B cell (primary cell): ENCODE measurements at regions not wholly inside any gene's neighbourhood (a gene's known extent, or its start where the extent isn't known, plus 50 kb on each side); places are given as distances from the start of the nearest gene placed in this dataset.

ENCODE experiments used
- EZH2 ChIP-seq: IDR thresholded peaks from 2 replicates; pipeline ENCODE4 v1.6.1; 2012; ENCODE audit warnings: borderline replicate concordance, low read depth, mild to moderate bottlenecking, moderate library complexity, low read length; ENCODE audit not compliant: insufficient read depth, poor library complexity, severe bottlenecking
- TF ChIP-seq, protein P1 (sequence below): fragments of 200-600 bp; IDR thresholded peaks from one replicate; pipeline ENCODE4 v1.8.0; 2022; ENCODE audit warnings: antibody characterized with exemption, mild to moderate bottlenecking

DNA sequence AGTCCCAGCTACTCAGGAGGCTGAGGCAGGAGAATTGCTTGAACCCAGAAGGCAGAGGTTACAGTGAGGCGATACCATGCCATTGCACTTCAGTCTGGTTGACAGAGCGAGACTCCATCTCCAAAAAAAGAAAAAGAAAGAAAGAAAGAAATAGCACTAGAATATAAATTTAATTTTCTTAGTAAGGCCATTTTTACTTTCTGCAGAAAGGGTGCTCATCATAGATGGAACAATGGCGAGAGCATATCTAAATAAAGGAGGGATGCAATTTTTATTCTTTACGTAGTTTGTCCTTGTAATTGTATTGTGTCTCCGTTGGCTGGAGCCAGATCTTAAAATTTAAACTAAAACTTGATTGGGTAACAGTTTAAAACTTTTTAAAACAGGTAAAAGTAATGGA lies 85.6 kb upstream of the RPRML start:
- TF ChIP-seq, protein P1, sequence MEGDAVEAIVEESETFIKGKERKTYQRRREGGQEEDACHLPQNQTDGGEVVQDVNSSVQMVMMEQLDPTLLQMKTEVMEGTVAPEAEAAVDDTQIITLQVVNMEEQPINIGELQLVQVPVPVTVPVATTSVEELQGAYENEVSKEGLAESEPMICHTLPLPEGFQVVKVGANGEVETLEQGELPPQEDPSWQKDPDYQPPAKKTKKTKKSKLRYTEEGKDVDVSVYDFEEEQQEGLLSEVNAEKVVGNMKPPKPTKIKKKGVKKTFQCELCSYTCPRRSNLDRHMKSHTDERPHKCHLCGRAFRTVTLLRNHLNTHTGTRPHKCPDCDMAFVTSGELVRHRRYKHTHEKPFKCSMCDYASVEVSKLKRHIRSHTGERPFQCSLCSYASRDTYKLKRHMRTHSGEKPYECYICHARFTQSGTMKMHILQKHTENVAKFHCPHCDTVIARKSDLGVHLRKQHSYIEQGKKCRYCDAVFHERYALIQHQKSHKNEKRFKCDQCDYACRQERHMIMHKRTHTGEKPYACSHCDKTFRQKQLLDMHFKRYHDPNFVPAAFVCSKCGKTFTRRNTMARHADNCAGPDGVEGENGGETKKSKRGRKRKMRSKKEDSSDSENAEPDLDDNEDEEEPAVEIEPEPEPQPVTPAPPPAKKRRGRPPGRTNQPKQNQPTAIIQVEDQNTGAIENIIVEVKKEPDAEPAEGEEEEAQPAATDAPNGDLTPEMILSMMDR: no peak
- no peak for TF ChIP-seq EZH2
